ENCODE measurements at regions not wholly inside any gene's neighbourhood (a gene's known extent, or its start where the extent isn't known, plus 50 kb on each side); places are given as distances from the start of the nearest gene placed in this dataset.
"Not testable (repeated sequence)": the region's sequence is repeated elsewhere in the genome, so short reads cannot be mapped to it uniquely, and the experiment has no call there.

DNA sequence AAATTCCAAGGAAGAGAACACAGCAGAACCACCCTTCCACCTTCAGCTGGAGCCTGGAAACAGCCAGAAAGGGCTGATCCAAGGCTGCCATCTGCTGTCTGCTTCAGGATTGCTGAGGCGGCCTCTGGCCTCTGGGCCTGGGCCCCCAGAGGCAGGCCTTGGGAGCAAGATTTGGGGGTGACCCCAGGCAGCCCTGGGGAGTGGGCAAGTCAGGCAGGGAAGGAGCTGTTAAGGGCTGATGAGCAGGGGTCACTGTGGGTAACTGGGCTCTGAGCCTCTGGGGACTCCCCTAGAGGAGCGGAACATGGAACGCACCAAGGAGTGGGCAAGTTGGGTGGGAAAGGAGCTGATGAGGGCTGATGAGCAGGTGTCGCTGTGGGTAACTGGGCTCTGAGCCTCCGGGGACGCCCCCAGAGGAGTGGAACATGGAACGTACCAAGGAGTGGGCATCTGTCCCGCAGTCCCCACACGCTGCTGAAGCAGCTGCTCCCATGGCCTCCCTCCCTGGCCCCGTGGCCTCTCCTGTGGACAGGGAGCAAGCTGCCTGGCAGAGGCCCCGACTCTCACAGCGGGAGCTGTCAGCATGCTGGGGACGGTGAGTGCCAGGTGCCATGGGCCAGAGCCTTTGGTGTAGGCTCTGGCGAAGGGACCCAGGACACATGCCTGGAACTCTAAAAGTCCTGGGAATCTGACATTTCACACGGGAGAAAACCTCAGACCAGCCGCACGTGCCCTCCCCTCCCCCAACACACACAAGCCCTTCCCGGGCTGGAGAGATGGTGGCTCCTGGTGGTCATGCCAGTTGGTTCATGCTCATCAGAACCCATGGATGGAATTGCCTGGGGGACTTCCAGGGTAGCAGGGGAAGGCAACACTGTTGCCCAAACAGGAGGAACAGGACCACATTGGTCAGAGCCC is 148.8 kb downstream of the NPIPB11 start:
- not testable (repeated sequence) for DNase-seq

DNA sequence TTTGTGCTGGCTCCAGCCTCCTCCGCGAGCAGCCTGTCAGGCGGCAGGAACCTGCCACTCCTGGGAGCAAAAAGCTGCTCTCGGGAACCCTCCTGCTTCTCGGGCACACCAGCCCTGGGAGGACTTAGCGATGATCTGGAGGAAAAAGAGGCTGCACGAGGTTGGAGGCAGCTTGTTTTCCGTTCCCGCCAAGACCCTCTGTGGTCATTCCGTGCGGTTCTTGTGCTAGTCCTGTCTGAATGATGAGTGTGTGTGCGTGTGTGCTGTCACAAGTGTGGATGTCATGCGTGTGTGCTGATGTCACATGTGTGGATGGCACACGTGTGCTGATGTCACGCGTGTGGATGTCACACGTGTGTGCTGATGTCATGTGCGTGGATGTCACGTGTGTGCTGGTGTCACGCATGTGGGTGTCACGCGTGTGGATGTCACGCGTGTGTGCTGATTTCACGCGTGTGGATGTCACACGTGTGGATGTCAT is 150.0 kb downstream of the NPIPB11 start:
- DNase-seq = no peak

DNA sequence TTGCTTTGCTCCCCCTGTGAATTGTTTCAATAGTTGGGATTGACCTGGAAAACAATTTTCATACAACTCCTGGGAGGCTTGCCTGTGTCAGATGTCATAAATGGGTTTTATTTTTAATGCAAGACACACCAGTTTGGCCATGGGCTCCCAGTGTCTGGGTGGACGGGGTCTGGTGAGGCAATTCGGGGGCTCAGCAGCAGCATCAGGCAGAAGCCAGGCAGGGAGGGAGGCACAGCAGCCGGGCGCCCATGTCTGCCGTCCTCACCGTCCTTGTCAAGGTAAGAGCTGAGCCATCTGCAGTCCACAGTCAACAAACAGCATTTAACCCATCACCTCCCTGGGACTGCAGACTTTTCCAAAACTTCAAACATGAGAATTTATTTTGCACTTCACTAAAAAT is 150.6 kb downstream of the NPIPB11 start:
- DNase-seq = not testable (repeated sequence)

DNA sequence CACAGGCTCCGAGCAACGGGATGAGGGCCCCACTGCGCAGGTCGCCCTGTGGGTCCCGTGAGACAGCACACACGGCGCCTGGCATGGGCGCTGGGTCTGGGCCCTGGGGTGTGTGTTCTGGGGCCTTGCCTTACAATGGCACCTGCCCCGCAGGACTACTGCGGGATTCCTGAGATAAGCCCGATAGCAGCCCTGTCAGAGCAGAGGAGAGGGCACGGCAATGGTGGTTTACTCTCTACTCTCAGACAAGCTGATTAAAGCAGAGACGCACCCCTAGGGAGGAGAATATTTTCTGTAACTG is 151.1 kb downstream of the NPIPB11 start:
- not testable (repeated sequence) for DNase-seq

DNA sequence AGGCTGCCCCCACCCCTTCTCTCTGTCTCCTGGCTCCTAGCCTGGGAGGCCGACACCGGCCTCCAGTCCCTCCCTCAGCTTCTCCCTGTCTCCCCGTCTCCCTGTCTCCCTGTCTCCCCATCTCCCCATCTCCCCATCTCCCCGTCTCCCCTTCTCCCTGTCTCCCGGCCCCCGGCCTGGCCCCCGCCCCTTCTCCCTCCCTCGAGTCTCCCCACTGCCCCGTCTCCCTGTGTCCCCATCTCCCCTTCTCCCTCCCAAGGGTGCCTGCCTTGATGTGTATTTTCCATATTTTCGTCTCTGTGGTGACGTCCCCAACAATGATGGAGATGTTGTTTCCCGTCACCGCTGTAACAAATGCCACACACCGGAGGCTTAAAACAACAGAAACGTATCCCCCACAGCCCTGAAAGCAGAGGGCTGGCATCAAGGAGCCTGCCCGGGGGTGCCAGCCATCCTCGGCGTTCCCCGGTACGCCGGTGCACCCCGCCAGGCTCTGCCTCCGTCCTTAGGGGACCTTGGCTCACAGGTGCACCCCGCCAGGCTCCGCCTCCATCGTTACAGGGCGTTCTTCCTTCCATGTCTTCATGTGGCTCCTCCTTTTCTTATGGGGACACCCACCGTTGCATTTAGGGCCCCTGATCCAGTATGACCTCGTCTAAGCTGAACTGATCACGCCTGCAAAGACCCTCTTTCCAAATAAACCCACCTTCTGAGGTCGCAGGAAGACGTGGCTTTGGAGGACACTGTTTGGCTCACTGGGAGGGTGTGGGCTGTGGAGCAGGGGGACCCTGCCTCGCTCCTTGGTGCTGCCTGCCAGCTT is 151.6 kb downstream of the NPIPB11 start:
- DNase-seq = no peak

DNA sequence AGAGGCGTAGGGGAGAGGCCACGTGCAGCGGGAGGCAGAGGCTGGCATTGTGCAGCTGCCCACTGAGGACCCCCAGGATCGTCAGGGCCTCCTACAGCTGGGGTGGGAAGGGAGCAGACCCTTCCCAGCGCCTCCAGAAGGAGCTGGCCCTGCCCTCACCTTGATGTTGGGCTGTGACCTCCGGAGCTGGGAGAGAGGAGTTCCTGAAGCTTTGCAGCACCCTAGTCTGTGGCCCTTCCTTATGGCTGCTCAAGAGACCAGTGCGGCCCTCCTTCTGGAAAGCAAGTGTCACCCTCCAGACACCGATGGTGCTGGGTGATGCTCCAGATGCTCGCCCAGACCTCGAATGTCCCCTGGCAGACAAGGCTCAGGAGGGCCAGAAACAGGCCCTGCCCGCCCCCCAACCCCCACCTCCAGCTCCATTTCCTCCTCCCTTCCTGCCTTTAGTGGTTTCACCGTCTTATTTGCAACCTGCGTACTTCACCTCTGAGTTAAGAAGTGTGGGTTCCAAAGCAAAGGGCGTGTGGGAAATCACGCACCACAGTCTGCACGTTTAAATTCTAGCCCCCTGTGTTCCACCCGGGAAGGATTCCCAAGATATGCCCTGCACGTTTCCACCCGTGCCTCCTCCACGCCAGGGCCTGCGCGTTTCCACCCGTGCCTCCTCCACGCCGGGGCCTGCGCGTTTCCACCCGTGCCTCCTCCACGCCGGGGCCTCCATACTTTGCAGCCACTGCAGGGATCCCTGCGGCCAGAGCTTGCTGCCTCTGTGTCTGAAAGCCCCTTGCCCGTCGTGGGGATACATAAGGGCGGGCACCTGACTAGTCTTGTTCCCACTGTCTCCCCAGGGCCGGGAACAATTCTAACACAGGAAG is 152.6 kb downstream of the NPIPB11 start:
- DNase-seq = not testable (repeated sequence)

DNA sequence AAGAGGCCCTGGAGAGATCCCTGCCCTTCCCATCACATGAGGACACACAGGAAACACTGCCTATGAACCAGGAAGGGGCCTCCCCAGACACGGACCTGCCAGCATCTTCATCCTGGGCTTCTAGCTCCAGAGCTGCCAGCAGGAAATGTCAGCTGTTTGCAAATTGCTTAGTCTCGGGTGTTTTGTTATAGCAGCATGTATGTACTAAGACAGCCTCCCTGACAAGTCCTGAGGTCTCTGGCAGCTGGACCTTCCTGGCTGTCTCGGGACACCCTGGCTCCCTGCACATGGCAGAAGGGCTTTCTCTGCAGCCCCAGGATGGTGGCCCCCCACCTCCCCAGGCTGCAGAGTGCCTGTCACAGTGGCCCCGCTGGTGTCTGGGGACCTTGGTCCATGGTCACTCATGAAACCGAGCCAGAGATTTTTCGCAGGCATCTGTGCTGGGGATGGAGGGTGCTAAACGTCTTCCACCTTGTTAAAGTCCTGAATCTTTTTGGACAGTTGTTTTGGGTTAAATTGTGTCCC is 153.4 kb downstream of the NPIPB11 start:
- DNase-seq = not testable (repeated sequence)

DNA sequence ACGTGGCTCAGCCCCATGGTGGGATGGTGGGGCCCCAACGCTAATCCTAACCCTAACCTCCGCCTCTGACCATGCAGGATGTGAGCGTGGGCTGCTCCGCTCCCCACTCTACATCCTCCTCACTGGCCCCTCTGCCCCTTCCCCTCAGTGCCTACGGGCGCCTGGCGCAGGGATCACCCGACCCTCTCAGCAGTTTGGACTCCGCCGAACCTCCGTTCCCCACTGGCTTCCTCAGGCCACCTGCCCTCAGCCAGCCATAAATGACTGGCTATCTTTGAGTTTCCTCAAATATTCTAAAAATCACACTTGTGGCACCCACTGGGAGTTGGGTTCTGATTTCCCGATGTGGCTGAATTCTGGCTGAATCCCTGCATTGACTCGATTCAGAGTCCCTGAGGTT is 154.2 kb downstream of the NPIPB11 start:
- not testable (repeated sequence) for DNase-seq

DNA sequence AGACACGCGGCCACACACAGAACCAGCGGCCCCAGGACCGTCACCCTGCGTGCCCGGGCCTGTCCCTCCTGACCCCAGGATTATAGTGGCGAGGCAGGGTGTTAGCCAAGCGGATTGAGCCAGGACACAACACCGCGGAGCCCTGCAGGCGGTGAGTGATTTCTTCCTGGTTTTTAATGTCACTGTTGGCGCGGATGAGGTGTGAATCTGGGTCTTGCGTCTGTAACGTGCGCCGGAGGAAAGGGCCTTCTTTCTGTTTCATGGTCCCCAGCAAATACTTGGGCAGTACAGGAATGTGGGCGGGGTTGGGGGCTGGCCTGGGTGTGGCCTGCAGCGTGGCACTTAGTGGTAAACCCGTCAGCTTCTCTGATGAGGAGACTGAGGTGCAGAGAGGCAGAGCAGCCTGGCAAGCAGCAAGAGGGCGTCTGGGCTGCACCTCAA is 154.9 kb downstream of the NPIPB11 start:
- DNase-seq = not testable (repeated sequence)

DNA sequence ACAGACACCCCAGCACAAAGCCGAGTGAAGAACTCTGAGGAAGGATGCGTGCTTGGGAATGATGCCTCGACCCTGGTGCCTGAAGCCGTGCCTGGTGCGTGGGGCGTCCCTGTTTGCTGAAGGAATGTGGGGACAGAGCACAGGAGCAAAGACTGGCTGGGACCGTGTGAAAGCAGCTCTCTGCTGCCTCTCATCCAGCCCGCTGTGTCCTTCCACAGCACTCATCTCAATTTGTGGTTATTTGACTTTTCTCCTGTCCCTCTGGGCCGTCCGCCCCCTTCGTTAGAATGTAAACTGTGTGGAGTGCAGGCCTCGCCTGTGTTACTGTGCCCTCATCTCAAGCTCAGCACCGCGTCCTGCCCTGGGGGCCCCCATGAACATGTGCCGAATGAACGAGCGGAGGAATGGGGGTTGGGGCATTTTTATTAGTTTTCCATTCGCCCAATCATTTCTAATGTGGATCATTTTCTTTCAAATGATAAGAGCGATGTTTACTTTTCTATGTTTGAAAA is 155.5 kb downstream of the NPIPB11 start:
- DNase-seq = not testable (repeated sequence)

DNA sequence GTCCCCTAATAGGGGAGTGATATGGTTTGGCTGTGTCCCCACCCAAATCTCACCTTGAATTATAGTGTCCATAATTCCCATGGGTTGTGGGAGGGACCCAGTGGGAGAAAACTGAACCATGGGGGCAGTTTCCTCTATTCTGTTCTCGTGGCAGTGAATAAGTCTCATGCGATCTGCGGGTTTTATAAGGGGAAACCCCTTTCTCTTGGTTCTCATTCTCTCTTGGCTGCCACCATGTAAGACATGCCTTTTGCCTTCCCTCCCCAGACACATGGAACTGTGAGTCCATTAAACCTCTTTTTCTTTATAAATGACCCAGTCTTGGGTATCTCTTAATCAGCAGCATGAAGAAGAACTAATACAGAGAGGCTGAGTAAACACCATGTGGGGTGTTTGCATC is 156.0 kb downstream of the NPIPB11 start:
- not testable (repeated sequence) for DNase-seq

DNA sequence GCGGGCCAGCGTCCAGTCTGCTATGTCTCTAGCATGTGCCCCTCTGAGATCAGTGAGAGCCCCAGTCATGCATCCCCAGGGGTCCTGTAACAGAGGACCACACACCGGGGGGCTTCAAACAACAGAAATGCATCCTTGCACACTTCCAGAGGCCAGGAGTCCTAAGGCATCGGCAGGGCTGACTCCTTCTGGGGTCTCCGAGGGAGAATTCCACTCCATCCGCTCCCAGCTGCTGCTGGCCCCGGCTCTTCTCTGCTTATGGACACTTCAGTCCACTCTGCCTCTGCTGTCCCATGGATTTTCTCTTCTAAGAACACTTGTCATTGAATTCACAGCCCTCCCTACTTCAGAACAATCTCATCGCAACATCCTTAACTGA is 157.6 kb downstream of the NPIPB11 start:
- not testable (repeated sequence) for DNase-seq

DNA sequence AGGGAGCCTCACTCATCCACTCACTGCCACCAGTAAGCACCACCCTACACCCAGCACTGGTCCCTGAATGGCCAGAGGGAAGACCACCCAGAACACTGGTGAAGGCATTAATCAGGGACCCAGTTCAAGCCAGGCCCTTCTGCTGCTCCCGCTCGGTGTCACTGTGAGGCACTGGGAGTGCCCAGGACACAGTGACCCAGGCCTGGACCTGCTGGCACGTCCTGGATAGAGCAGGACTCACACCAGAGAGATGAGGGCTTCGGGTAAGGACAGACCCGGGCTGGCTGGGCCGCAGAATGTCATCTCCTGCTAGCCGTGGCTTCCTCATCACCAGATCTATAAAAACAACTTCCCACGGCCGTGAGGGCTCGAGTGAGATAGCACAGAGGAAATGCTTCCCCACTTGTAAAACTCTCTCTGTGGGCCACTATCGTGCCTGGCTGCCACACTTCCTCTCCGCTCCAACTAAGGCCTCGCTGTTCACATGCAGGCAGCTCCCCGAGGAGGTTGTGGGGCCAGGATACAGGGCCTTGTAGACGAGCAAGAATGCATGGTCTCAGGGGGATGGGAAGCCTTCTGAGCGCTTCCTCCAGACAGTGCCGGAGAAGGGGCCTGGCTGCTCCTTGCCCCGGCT is 158.1 kb downstream of the NPIPB11 start:
- DNase-seq = not testable (repeated sequence)

DNA sequence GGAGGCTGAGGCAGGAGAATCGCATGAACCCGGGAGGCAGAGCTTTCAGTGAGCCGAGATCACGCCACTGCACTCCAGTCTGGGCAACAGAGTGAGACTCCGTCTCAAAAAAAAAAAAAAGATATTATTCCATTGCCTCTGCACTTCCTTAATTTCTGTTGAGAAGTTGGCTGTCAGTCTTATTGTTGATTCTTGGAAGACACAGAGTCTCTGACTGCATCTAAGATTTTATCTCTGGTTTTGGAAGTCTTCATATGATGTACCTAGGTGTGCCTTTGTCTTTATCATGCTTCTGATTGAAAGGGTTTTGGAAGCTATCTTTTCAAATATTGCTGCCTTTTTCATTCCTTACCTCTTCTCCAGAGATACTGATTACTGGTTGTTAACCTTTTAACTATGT is 160.4 kb downstream of the NPIPB11 start:
- not testable (repeated sequence) for DNase-seq

DNA sequence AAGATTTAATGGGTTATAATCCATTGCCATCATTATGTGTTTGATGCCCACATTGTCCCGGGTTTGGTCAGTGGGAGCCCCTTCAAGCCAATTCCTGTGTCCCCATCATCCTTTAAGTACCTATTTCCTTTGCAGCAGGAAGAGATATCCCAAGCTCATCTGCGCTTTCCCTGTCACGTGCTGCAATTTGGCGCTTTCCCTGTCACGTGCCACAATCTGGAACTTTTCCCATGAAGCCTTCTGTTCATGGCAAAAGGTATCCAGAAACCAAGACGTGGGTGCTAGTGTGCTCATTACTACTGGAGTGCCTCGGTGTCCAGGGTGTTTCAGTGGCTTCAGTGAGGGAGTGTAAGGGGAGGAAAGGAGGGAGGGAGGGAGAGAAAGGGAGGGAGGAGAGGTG is 168.5 kb downstream of the NPIPB11 start:
- no peak for DNase-seq

DNA sequence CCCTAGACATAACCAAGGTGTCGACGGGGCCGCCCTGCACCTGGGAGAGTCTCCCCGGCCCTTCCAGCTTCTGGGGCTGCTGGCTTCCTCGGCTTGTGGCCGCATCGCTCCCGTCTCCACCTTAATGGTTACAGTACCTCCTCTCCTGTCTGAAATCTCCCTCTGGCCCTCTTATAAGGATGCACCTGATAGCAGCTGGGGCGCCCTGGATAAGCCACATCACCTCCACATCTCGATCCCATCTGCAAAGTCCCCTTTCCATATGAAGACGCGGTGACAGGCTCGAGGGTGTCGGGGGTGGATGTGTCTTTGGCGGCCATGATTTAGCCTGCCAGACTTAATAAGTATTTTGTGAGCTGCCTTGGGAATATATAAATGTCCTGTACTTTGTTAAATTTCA is 169.0 kb downstream of the NPIPB11 start:
- not testable (repeated sequence) for DNase-seq

DNA sequence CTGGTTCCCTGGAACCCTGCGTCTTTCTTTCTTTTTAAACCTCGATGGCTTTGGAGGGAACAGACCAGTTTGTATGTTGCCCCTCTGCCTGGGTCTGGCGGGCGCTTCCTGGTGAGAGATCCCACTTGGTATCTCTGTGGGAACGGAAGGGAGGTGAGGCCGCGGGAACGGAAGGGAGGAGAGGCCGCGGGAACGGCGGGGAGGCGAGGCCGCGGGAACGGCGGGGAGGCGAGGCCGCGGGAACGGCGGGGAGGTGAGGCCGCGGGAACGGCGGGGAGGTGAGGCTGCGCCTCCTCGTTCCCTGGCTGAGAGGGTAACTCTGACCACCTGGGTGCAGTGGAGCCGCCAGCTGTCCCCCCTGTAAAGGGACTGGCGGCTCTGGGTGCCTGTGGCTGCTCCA is 169.5 kb downstream of the NPIPB11 start:
- not testable (repeated sequence) for DNase-seq

DNA sequence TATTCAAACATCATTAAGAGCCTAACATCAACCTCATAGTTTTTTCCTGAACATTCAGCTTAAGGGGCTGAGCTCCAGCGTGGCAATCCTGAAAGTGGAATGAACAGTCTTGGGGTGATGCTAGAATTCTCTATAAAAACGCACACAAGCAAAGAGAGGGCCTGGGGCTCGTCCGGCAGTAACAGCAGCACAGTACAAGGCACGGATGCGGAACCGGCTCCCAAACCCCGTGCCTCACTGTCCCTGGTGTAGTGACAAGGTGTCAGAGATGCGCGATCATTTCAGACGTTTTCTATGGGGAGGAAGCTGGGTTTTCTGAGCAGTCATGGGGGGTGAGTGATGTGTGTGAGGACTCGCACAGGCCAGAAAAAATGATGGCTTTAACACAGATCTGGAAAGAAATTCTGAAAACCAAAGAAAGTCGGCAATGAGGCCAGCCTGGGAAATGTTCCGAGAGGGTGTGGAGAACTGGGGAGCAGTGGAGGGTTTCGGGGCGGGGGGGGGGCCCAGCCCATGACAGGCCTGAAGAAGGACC is 170.6 kb downstream of the NPIPB11 start:
- DNase-seq = not testable (repeated sequence)

DNA sequence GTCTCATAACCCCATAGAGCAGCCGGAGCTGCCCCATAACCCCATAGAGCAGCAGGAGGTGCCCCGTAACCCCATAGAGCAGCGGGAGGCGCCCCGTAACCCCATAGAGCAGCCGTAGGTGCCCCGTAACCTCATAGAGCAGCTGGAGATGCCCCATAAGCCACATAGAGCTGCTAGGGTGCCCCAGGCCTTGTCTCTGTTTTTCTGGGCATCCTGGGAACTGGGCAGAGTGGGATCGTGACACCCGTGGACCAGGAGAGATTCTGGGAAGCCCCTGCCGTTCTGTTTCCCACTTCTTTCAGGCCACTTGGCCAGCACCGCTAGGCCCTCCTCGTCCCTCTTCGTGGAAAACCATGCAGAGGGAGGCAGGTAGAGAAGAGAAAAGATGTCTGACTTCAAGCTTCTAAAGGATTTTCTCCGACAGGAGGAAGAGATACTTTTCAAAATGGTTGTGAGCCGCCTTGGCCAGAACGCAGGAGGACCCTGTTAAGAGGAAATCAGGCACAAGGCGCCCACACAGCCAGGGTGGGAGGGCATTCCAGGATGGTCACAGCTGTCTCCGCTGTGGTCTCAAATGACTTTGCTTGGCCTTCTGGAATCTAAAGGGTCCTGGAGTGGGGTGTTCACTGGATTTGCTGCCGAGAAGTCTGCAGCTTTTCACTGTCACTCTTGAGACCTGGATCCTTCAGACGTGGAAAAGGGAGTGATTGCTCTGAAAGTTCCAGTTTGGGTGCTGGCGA is 171.8 kb downstream of the NPIPB11 start:
- DNase-seq = not testable (repeated sequence)

DNA sequence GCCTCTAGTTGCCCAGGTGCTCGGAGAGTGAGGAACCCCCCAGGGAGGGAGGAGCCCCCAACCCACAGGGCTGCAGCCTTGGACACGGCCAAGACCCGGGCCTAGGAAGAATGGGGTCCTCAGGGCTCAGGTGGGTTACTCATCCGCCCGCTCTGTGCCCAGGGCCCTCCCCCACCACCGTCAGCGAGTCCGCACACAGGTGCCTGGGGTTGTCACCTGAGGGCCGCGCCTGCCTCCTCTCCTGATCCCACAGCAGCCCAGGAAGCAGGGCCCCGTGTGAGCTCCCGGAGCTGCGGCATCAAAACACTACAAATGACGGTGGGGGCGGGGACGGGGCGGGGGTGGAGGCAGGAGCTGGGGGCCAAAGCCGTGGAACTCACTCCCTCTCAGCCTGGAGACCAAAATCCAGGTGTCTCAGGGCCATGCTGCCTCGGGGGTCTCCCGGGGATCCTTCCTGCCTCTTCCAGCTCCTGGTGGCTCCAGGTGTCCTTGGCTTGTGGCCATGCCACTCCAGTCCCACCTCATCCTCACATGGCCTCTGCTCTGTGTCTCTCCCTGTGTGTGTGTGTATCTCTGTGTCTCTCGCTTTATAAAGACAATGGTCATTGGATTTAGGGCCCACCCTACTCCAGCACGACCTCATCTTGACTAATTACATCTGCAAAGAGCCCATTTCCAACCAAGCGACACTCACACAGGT is 172.7 kb downstream of the NPIPB11 start:
- DNase-seq = not testable (repeated sequence)

Measured in DMS79 treated with DMSO at 0.1 percent for 48 hours (cell line).